DND-41 (cell line): ENCODE measurements at regions not wholly inside any gene's neighbourhood (a gene's known extent, or its start where the extent isn't known, plus 50 kb on each side); places are given as distances from the start of the nearest gene placed in this dataset.

Source experiments
- CTCF ChIP-seq: IDR thresholded peaks from 2 replicates; pipeline ENCODE4 v1.5.1; 2012; ENCODE audit warnings: borderline replicate concordance, low read length, moderate library complexity, mild to moderate bottlenecking; ENCODE audit not compliant: poor library complexity, severe bottlenecking; ENCODE audit errors: extremely low read depth
- EZH2 ChIP-seq: IDR thresholded peaks from 3 replicates; pipeline ENCODE4 v1.6.1; 2012; ENCODE audit warnings: borderline replicate concordance, low read depth, mild to moderate bottlenecking, moderate library complexity, low read length, inconsistent platforms; ENCODE audit not compliant: severe bottlenecking

- TF ChIP-seq CTCF: no peak
- no peak for TF ChIP-seq EZH2
Observed at GRCh38 chr5:100644185-100644584, 109.0 kb downstream of the FAM174A start.
